CD4-positive, alpha-beta memory T cell (primary cell): ENCODE measurements at regions not wholly inside any gene's neighbourhood (a gene's known extent, or its start where the extent isn't known, plus 50 kb on each side); places are given as distances from the start of the nearest gene placed in this dataset.

Source experiments
- CTCF ChIA-PET: fragments of 350-600 bp; sonication (Branson Sonifier 250); formaldehyde crosslinking; loops from one replicate; lab custom pipeline; 2021; ENCODE audit warnings: inconsistent platforms; ENCODE audit not compliant: partially characterized antibody; lab: Charles Lee
- POLR2A ChIA-PET: fragments of 350-600 bp; sonication (Branson Sonifier 250); formaldehyde crosslinking; loops from one replicate; lab custom pipeline; 2021; ENCODE audit not compliant: partially characterized antibody; lab: Charles Lee
- DNase-seq, 5 donors: peaks; one replicate each; pipeline versions ENCODE4 v3.0.0 to v3.0.0-alpha.2; 2020 to 2022; ENCODE audit warnings: mixed read lengths in 1 of 5
- H3K27ac ChIP-seq: one replicate; pipeline ENCODE4 v1.7.0; 2013; ENCODE audit warnings: low read depth, low read length
- H3K27me3 ChIP-seq: 2 replicates; pipeline ENCODE4 v1.7.0; 2013; ENCODE audit warnings: mild to moderate bottlenecking, low read length, moderate library complexity; ENCODE audit not compliant: insufficient read depth
- H3K36me3 ChIP-seq: 2 replicates; pipeline ENCODE4 v1.7.0; 2013; ENCODE audit warnings: mild to moderate bottlenecking, low read length, moderate library complexity; ENCODE audit not compliant: insufficient read depth
- H3K4me1 ChIP-seq: 2 replicates; pipeline ENCODE4 v1.7.0; 2013; ENCODE audit warnings: mild to moderate bottlenecking, low read length, moderate library complexity; ENCODE audit not compliant: insufficient read depth
- H3K4me3 ChIP-seq, 2 donors: one replicate each; pipeline ENCODE4 v1.7.0; 2013; ENCODE audit warnings: low read length in 2 of 2, mild to moderate bottlenecking in 1 of 2
- H3K9me3 ChIP-seq, 2 donors: one replicate each; pipeline ENCODE4 v1.7.0; 2013; ENCODE audit warnings: low read length in 2 of 2, control low read depth in 1 of 2; ENCODE audit not compliant: control insufficient read depth in 1 of 2
- H3K27ac Mint-ChIP-seq, 7 donors: one replicate each; pipeline ENCODE4 v1.8.0; 2020 to 2021; ENCODE audit warnings: mixed read lengths in 7 of 7, mild to moderate bottlenecking in 6 of 7, inconsistent platforms in 3 of 7, moderate library complexity in 3 of 7
- H3K27me3 Mint-ChIP-seq, 2 donors: one replicate each; pipeline ENCODE4 v1.8.0; 2020 to 2021; ENCODE audit warnings: mixed read lengths in 2 of 2
- H3K36me3 Mint-ChIP-seq, 2 donors: one replicate each; pipeline ENCODE4 v1.8.0; 2020 to 2021; ENCODE audit warnings: mixed read lengths in 2 of 2, inconsistent platforms in 1 of 2, mild to moderate bottlenecking in 1 of 2
- H3K4me1 Mint-ChIP-seq, 4 donors: one replicate each; pipeline ENCODE4 v1.8.0; 2020 to 2021; ENCODE audit warnings: mixed read lengths in 4 of 4, mild to moderate bottlenecking in 1 of 4
- H3K4me3 Mint-ChIP-seq, 8 donors: one replicate each; pipeline ENCODE4 v1.8.0; 2020 to 2021; ENCODE audit warnings: mixed read lengths in 8 of 8, mild to moderate bottlenecking in 7 of 8, moderate library complexity in 6 of 8, inconsistent platforms in 3 of 8
- H3K9me3 Mint-ChIP-seq, 8 donors: one replicate each; pipeline ENCODE4 v1.8.0; 2020 to 2021; ENCODE audit warnings: mixed read lengths in 8 of 8, mild to moderate bottlenecking in 5 of 8, inconsistent platforms in 3 of 8, moderate library complexity in 1 of 8
- intact Hi-C: fragments of 100-400 bp; cut with micrococcal nuclease; formaldehyde crosslinking; loops from one replicate; pipeline ENCODE4 v1.15.1; 2023

GRCh38 chr21:35751171-35751570 lies 309.2 kb downstream of the SETD4 start:
- Histone ChIP-seq H3K4me3 (no peak overlapping the region), H3K36me3 (no peaks in the 10 kb centered on the region), H3K4me1 (no peaks in the 10 kb centered on the region), H3K27me3 (no peaks in the 10 kb centered on the region), H3K27ac (no peak overlapping the region), H3K9me3 (no peaks in the 10 kb centered on the region)
- Mint-ChIP-seq H3K4me3 (no peak overlapping the region), H3K36me3 (no peaks in the 10 kb centered on the region), H3K27me3 (peaks cover 25 to 30% of the 10 kb centered on the region in 2 donors), H3K4me1 (no peaks in the 10 kb centered on the region), H3K9me3 (peaks cover 0 to 6% (median 2%) of the 10 kb centered on the region in 8 donors), H3K27ac (no peak overlapping the region)
- ChIA-PET CTCF (interaction anchor here (2.1 kb wide), 1 partner anchor 11 kb away, joined by 4 read pairs; no protein-coding TSS in a partner anchor), POLR2A (no interaction called here)
- DNase-seq: no peak
- intact Hi-C loops: no loop called here

- no peak for DNase-seq
- ChIA-PET CTCF (no interaction called here), POLR2A (no interaction called here)
- H3K27ac Mint-ChIP-seq: no peak overlapping the region
- Histone ChIP-seq H3K27me3 (no peaks in the 10 kb centered on the region), H3K27ac (no peak overlapping the region), H3K4me3 (no peak overlapping the region), H3K4me1 (no peaks in the 10 kb centered on the region), H3K36me3 (no peaks in the 10 kb centered on the region), H3K9me3 (no peaks in the 10 kb centered on the region)
- intact Hi-C loops: no loop called here
- peaks cover 22 to 24% of the 10 kb centered on the region in 2 donors for H3K27me3 Mint-ChIP-seq
- peaks cover 0 to 5% (median 2%) of the 10 kb centered on the region in 4 donors for H3K4me1 Mint-ChIP-seq
- peaks cover 0 to 6% (median 2%) of the 10 kb centered on the region in 8 donors for H3K9me3 Mint-ChIP-seq
- no peak overlapping the region for H3K4me3 Mint-ChIP-seq
- no peaks in the 10 kb centered on the region for H3K36me3 Mint-ChIP-seq
These were observed 310.4 kb downstream of the SETD4 start for GRCh38 chr21:35749904-35750303.

- Histone ChIP-seq H3K27me3 (no peaks in the 10 kb centered on the region), H3K36me3 (no peaks in the 10 kb centered on the region), H3K27ac (no peak overlapping the region), H3K4me1 (no peaks in the 10 kb centered on the region), H3K9me3 (no peaks in the 10 kb centered on the region), H3K4me3 (no peak overlapping the region)
- peaks cover 0 to 6% (median 2%) of the 10 kb centered on the region in 8 donors for H3K9me3 Mint-ChIP-seq
- CTCF ChIA-PET: interaction anchor here (0.9 kb wide), 1 partner anchor 22 kb away, joined by 3 read pairs; no protein-coding TSS in a partner anchor
- H3K27me3 Mint-ChIP-seq: peaks cover 20 to 22% of the 10 kb centered on the region in 2 donors
- intact Hi-C loops: no loop called here
- no peak overlapping the region for H3K27ac Mint-ChIP-seq
- no peak for DNase-seq
- no peak overlapping the region for H3K4me3 Mint-ChIP-seq
- peaks cover 0 to 6% (median 4%) of the 10 kb centered on the region in 4 donors for H3K4me1 Mint-ChIP-seq
- H3K36me3 Mint-ChIP-seq: no peaks in the 10 kb centered on the region
- POLR2A ChIA-PET: no interaction called here
These were observed 311.5 kb downstream of the SETD4 start for GRCh38 chr21:35748678-35749314.

DNA sequence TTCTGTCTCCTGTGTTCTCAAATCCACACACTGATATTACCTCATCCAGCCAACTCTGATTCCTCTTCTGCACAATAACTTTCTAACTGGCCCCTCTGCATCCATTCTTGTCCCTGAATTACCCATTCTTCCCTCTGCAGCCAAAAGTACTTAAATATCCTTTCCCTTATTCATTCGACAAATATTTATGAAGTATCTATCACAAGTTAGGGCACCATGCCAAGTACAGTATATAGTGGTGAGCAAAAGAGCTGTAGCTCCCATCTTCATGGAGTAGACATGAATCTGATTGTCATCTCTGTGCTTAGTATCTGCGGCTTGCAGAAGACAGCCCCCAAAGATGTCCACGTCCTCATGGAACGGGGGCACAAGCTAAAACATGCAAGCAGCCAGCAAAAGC lies 316.8 kb downstream of the SETD4 start:
- no peaks in the 10 kb centered on the region for H3K4me1 ChIP-seq
- Mint-ChIP-seq H3K9me3 (peaks cover 0 to 10% (median 0%) of the 10 kb centered on the region in 8 donors), H3K27me3 (peaks cover 8 to 9% of the 10 kb centered on the region in 2 donors), H3K27ac (no peak overlapping the region), H3K36me3 (no peaks in the 10 kb centered on the region), H3K4me1 (peaks cover 0 to 6% (median 4%) of the 10 kb centered on the region in 4 donors), H3K4me3 (no peak overlapping the region)
- no peak for DNase-seq
- ChIA-PET POLR2A (no interaction called here), CTCF (no interaction called here)
- no peaks in the 10 kb centered on the region for H3K36me3 ChIP-seq
- H3K27me3 ChIP-seq: no peaks in the 10 kb centered on the region
- no peak overlapping the region for H3K27ac ChIP-seq
- peaks cover 0 to 4% of the 10 kb centered on the region in 2 donors for H3K9me3 ChIP-seq
- intact Hi-C loops: no loop called here
- no peak overlapping the region for H3K4me3 ChIP-seq

DNA sequence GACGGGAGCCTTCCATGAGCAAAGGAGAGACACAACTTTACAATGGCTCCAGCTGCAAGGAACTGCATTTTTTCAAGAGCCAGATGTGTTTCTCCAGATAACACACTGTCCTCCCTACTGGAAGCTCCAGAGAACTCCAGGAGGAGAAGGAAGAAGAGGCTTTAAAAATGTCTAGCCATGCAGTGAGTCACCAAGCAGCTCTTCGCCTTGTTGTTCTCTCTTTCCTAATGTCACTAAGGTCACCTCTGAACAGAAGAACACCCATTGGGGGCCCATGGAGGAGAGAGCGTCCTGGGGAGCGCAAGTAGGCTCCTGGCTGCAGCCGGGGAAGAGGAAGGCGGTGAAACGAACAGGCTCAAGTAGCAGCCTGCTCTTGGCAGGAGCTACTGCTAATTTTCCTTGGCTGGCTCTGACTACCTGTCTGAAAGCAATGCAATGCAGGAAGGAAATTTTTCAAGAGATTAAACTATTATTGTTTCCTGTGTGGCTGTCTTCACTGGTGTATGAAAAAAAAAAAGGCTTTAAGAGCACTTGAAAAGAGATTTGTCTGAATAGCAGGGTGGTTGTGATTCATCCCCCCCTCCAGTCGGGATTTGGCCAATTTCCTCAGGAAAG lies 321.9 kb downstream of the SETD4 start:
- Mint-ChIP-seq H3K36me3 (no peaks in the 10 kb centered on the region), H3K9me3 (peaks cover 0 to 10% (median under 1%) of the 10 kb centered on the region in 8 donors), H3K4me1 (no peaks in the 10 kb centered on the region), H3K27ac (no peak overlapping the region), H3K4me3 (no peak overlapping the region), H3K27me3 (peaks cover 6 to 12% of the 10 kb centered on the region in 2 donors)
- no peak overlapping the region for H3K4me3 ChIP-seq
- no peak for DNase-seq
- no peaks in the 10 kb centered on the region for H3K4me1 ChIP-seq
- H3K9me3 ChIP-seq: peaks cover 0 to 4% of the 10 kb centered on the region in 2 donors
- H3K36me3 ChIP-seq: no peaks in the 10 kb centered on the region
- no peak overlapping the region for H3K27ac ChIP-seq
- no peaks in the 10 kb centered on the region for H3K27me3 ChIP-seq
- ChIA-PET POLR2A (no interaction called here), CTCF (no interaction called here)
- intact Hi-C loops: no loop called here

DNA sequence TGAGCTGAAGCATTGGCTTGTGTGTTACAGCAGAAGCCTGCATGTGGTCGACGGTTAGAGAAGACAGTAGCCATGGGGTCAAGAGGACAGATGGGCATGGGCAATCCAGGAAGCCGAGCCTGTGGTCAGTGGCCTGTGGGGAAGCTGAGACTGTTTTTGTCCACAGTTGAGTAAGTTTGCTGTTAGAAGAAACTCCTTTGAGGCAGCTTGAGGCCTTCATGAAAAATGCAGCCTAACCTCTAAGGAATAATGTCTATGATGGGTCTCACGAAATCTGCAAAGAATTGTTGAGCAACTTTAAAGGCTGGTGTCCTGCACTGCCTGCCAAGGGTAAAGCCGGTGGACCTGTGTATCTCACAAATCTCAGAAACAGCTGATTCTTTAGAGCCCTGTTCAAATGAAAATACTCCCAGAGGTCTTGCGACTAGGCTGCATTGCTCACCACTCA lies 322.4 kb downstream of the SETD4 start:
- Histone ChIP-seq H3K27me3 (no peaks in the 10 kb centered on the region), H3K4me1 (no peaks in the 10 kb centered on the region), H3K9me3 (peaks cover 0 to 4% of the 10 kb centered on the region in 2 donors), H3K4me3 (no peak overlapping the region), H3K36me3 (no peaks in the 10 kb centered on the region), H3K27ac (no peak overlapping the region)
- peaks cover 0 to 10% (median under 1%) of the 10 kb centered on the region in 8 donors for H3K9me3 Mint-ChIP-seq
- H3K27me3 Mint-ChIP-seq: peaks cover 2 to 12% of the 10 kb centered on the region in 2 donors
- CTCF ChIA-PET: no interaction called here
- no peak overlapping the region for H3K4me3 Mint-ChIP-seq
- DNase-seq: no peak
- no peak overlapping the region for H3K27ac Mint-ChIP-seq
- intact Hi-C loops: no loop called here
- H3K4me1 Mint-ChIP-seq: no peaks in the 10 kb centered on the region
- no peaks in the 10 kb centered on the region for H3K36me3 Mint-ChIP-seq
- POLR2A ChIA-PET: no interaction called here

- no peaks in the 10 kb centered on the region for H3K36me3 ChIP-seq
- DNase-seq: no peak
- no peak overlapping the region for H3K27ac Mint-ChIP-seq
- no peak overlapping the region for H3K4me3 ChIP-seq
- peaks cover 2 to 11% of the 10 kb centered on the region in 2 donors for H3K27me3 Mint-ChIP-seq
- H3K27me3 ChIP-seq: no peaks in the 10 kb centered on the region
- no peak overlapping the region for H3K27ac ChIP-seq
- no peak overlapping the region for H3K4me3 Mint-ChIP-seq
- no peaks in the 10 kb centered on the region for H3K36me3 Mint-ChIP-seq
- no peaks in the 10 kb centered on the region for H3K4me1 ChIP-seq
- H3K9me3 ChIP-seq: peaks cover 0 to 4% of the 10 kb centered on the region in 2 donors
- intact Hi-C loops: no loop called here
- ChIA-PET CTCF (no interaction called here), POLR2A (no interaction called here)
- H3K9me3 Mint-ChIP-seq: peaks cover 0 to 10% (median under 1%) of the 10 kb centered on the region in 8 donors
- H3K4me1 Mint-ChIP-seq: no peaks in the 10 kb centered on the region
These were observed 322.9 kb downstream of the SETD4 start for GRCh38 chr21:35737449-35737848.
